ENCODE measurements at regions not wholly inside any gene's neighbourhood (a gene's known extent, or its start where the extent isn't known, plus 50 kb on each side); places are given as distances from the start of the nearest gene placed in this dataset.
"Not testable (repeated sequence)": the region's sequence is repeated elsewhere in the genome, so short reads cannot be mapped to it uniquely, and the experiment has no call there.

DNA sequence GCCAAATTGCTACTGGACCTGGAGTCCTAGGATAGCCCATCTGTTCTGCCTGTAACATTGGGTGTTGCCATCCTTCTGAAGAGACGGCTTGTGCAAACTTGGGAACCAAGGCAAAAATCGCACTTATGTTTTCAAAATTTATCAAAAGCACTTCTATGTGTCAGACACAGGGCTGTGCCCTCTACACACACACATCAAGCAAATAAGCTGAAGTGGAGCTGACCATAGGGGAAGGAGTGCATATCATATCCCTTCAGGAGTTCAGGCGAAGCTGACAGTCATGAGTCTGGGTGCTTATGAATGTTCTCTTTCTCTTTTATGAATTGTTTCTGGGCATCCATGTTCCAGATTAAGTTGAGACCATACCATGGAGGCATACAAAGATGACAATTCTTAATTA is 247.9 kb downstream of the CYRIA start:
- TF ChIP-seq POLR2AphosphoS5 (IDR thresholded peaks at IDR 0.05) (no peak), CTCF (IDR thresholded peaks at IDR 0.05) (no peak), EP300 (IDR thresholded peaks at IDR 0.05) (no peak), POLR2A (IDR thresholded peaks at IDR 0.05) (no peak)
- intact Hi-C loops (cut with DNase I), result no loop called here
- H3K27me3 ChIP-seq, result no peaks in the 10 kb centered on the region
- H3K4me1 ChIP-seq, result no peaks in the 10 kb centered on the region
- H3K27ac ChIP-seq, result no peak overlapping the region
- no peak for DNase-seq
- no peaks in the 10 kb centered on the region for H3K36me3 ChIP-seq
- no peaks in the 10 kb centered on the region for H3K9me3 ChIP-seq
- H3K4me3 ChIP-seq, result no peak overlapping the region
- 92 to 95% methylated on average over 3 of the region's 3 CpGs for WGBS, 2 donors

GRCh38 chr2:16416651-16417050 is 249.0 kb downstream of the CYRIA start:
- TF ChIP-seq EP300 (IDR thresholded peaks at IDR 0.05) (no peak), POLR2AphosphoS5 (IDR thresholded peaks at IDR 0.05) (no peak), CTCF (IDR thresholded peaks at IDR 0.05) (no peak)
- DNase-seq, result no peak
- intact Hi-C loops (cut with DNase I), result no loop called here
- no peak overlapping the region for H3K27ac ChIP-seq
- H3K36me3 ChIP-seq, result no peaks in the 10 kb centered on the region
- H3K4me1 ChIP-seq, result no peaks in the 10 kb centered on the region
- WGBS, 2 donors, result 21 to 73% methylated on average over 3 of the region's 3 CpGs
- H3K9me3 ChIP-seq, result no peaks in the 10 kb centered on the region
- H3K27me3 ChIP-seq, result no peaks in the 10 kb centered on the region
- H3K4me3 ChIP-seq, result no peak overlapping the region

- H3K27ac ChIP-seq; H3K36me3 ChIP-seq; H3K27me3 ChIP-seq; DNase-seq; H3K4me3 ChIP-seq; H3K9me3 ChIP-seq; H3K4me1 ChIP-seq; intact Hi-C loops (cut with DNase I): not testable (repeated sequence)
- WGBS, 2 donors, result 74 to 89% methylated on average over 6 of the region's 6 CpGs
These were observed 249.8 kb downstream of the CYRIA start for GRCh38 chr2:16415861-16416260.

GRCh38 chr2:16413947-16414346 is 251.7 kb downstream of the CYRIA start:
- Histone ChIP-seq H3K36me3 (no peaks in the 10 kb centered on the region), H3K4me1 (no peaks in the 10 kb centered on the region), H3K4me3 (no peak overlapping the region), H3K27me3 (no peaks in the 10 kb centered on the region), H3K27ac (no peak overlapping the region), H3K9me3 (no peaks in the 10 kb centered on the region)
- no peak for DNase-seq
- no peak for TF ChIP-seq POLR2A (IDR thresholded peaks at IDR 0.05)
- TF ChIP-seq CTCF (IDR thresholded peaks at IDR 0.05), result no peak
- no peak for TF ChIP-seq EP300 (IDR thresholded peaks at IDR 0.05)
- intact Hi-C loops (cut with DNase I), result no loop called here
- 89 to 92% methylated on average over 1 of the region's 1 CpG for WGBS, 2 donors

DNA sequence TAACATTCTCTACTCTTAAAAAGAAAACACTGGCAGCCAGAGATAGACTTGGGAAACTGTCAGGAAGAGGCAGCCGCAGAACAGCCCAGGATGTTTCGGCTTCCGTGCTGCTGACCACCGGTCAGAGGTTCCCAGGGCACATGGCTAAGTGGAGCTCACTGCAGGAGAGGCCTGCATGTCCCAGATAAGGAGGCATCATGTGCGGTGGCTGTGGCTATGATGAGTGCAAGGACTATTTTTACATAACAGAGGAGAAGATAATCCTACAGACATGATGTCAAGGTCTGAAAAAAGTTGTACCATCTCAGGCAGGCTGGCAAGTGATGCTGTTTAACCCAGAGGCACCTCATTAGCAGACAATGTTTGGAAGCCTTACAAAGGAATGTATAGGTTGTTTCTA is 252.3 kb downstream of the CYRIA start:
- Histone ChIP-seq H3K36me3 (no peaks in the 10 kb centered on the region), H3K4me1 (no peaks in the 10 kb centered on the region), H3K9me3 (no peaks in the 10 kb centered on the region), H3K27ac (no peak overlapping the region), H3K4me3 (no peak overlapping the region), H3K27me3 (no peaks in the 10 kb centered on the region)
- no peak for TF ChIP-seq EP300 (IDR thresholded peaks at IDR 0.05)
- TF ChIP-seq CTCF (IDR thresholded peaks at IDR 0.05), result no peak
- TF ChIP-seq POLR2AphosphoS5 (IDR thresholded peaks at IDR 0.05), result no peak
- TF ChIP-seq POLR2A (IDR thresholded peaks at IDR 0.05), result no peak
- intact Hi-C loops (cut with DNase I), result no loop called here
- DNase-seq, result no peak
- 48 to 79% methylated on average over 5 of the region's 5 CpGs for WGBS, 2 donors

Data from sigmoid colon (tissue), 6 donors.